ENCODE measurements at regions not wholly inside any gene's neighbourhood (a gene's known extent, or its start where the extent isn't known, plus 50 kb on each side); places are given as distances from the start of the nearest gene placed in this dataset.

GRCh38 chr2:49780949-49781348 is 626.6 kb upstream of the FSHR start:
- TF ChIP-seq CTCF (IDR thresholded peaks at IDR 0.05) (no peak), POLR2AphosphoS5 (IDR thresholded peaks at IDR 0.05; ENCODE audit: low read depth, low read length) (no peak), EZH2phosphoT487 (IDR thresholded peaks at IDR 0.05; ENCODE audit: borderline replicate concordance, low read depth) (no peak), NFIC (IDR thresholded peaks at IDR 0.05; ENCODE audit: borderline replicate concordance) (no peak), SMC3 (IDR thresholded peaks at IDR 0.05; ENCODE audit: low read depth, low read length) (no peak), YY1 (IDR thresholded peaks at IDR 0.05; ENCODE audit: low read depth) (no peak)

All from SK-N-SH (cell line).